Glutamatergic neuron (in vitro differentiated cells): ENCODE measurements at regions not wholly inside any gene's neighbourhood (a gene's known extent, or its start where the extent isn't known, plus 50 kb on each side); places are given as distances from the start of the nearest gene placed in this dataset.

Experiments used
- DNase-seq: peaks from one replicate; pipeline ENCODE4 v3.0.0; 2022
- H3K27ac Mint-ChIP-seq: one replicate; pipeline ENCODE4 v1.8.0; 2020; ENCODE audit warnings: mild to moderate bottlenecking, mixed read lengths, inconsistent platforms; ENCODE audit not compliant: unreplicated experiment
- H3K27me3 Mint-ChIP-seq: one replicate; pipeline ENCODE4 v1.8.0; 2020; ENCODE audit warnings: mild to moderate bottlenecking, moderate library complexity, mixed read lengths, inconsistent platforms; ENCODE audit not compliant: unreplicated experiment
- H3K36me3 Mint-ChIP-seq: one replicate; pipeline ENCODE4 v1.8.0; 2020; ENCODE audit warnings: mild to moderate bottlenecking, mixed read lengths, inconsistent platforms; ENCODE audit not compliant: unreplicated experiment
- H3K4me1 Mint-ChIP-seq: one replicate; pipeline ENCODE4 v1.8.0; 2020; ENCODE audit warnings: mild to moderate bottlenecking, low read depth, mixed read lengths, inconsistent platforms; ENCODE audit not compliant: unreplicated experiment
- H3K4me3 Mint-ChIP-seq: one replicate; pipeline ENCODE4 v1.8.0; 2020; ENCODE audit warnings: mild to moderate bottlenecking, mixed read lengths, inconsistent platforms; ENCODE audit not compliant: unreplicated experiment
- H3K9me3 Mint-ChIP-seq: one replicate; pipeline ENCODE4 v1.8.0; 2020; ENCODE audit warnings: mild to moderate bottlenecking, moderate library complexity, mixed read lengths, inconsistent platforms; ENCODE audit not compliant: unreplicated experiment
- CTCF ChIP-seq: fragments of 200-600 bp; sonication (generic); IDR thresholded peaks from one replicate; pipeline ENCODE4 v1.5.0; 2021; ENCODE audit not compliant: partially characterized antibody, unreplicated experiment

- no peak for TF ChIP-seq CTCF
- no peak for DNase-seq
- Mint-ChIP-seq H3K27ac (no peak overlapping the region), H3K27me3 (no peaks in the 10 kb centered on the region), H3K4me3 (no peak overlapping the region), H3K9me3 (no peaks in the 10 kb centered on the region), H3K36me3 (no peaks in the 10 kb centered on the region), H3K4me1 (peaks cover 2% of the 10 kb centered on the region)
Measured at GRCh38 chr4:41322617-41323016, 65.9 kb downstream of the UCHL1 start.

- Mint-ChIP-seq H3K4me3 (no peak overlapping the region), H3K27me3 (no peaks in the 10 kb centered on the region), H3K9me3 (no peaks in the 10 kb centered on the region), H3K27ac (no peak overlapping the region), H3K36me3 (no peaks in the 10 kb centered on the region), H3K4me1 (peaks cover 2% of the 10 kb centered on the region)
- DNase-seq = no peak
- no peak for TF ChIP-seq CTCF
Measured at GRCh38 chr4:41323179-41323578, 66.5 kb downstream of the UCHL1 start.

GRCh38 chr4:41323706-41324105 lies 67.0 kb downstream of the UCHL1 start:
- Mint-ChIP-seq H3K36me3 (no peaks in the 10 kb centered on the region), H3K4me3 (no peak overlapping the region), H3K4me1 (peaks cover 2% of the 10 kb centered on the region), H3K27me3 (no peaks in the 10 kb centered on the region), H3K27ac (no peak overlapping the region), H3K9me3 (no peaks in the 10 kb centered on the region)
- no peak for DNase-seq
- no peak for TF ChIP-seq CTCF

GRCh38 chr4:41324861-41325260 lies 68.1 kb downstream of the UCHL1 start:
- no peaks in the 10 kb centered on the region for H3K27me3 Mint-ChIP-seq
- H3K36me3 Mint-ChIP-seq = no peaks in the 10 kb centered on the region
- no peak overlapping the region for H3K4me3 Mint-ChIP-seq
- H3K4me1 Mint-ChIP-seq = peaks cover 2% of the 10 kb centered on the region
- no peak overlapping the region for H3K27ac Mint-ChIP-seq
- DNase-seq = no peak
- no peak for TF ChIP-seq CTCF
- H3K9me3 Mint-ChIP-seq = no peaks in the 10 kb centered on the region

GRCh38 chr4:41325901-41326300 lies 69.2 kb downstream of the UCHL1 start:
- Mint-ChIP-seq H3K36me3 (no peaks in the 10 kb centered on the region), H3K9me3 (no peaks in the 10 kb centered on the region), H3K27ac (no peak overlapping the region), H3K4me3 (no peak overlapping the region), H3K4me1 (peaks cover 2% of the 10 kb centered on the region), H3K27me3 (no peaks in the 10 kb centered on the region)
- no peak for TF ChIP-seq CTCF
- no peak for DNase-seq
